Fibroblast of lung (primary cell): ENCODE measurements at regions not wholly inside any gene's neighbourhood (a gene's known extent, or its start where the extent isn't known, plus 50 kb on each side); places are given as distances from the start of the nearest gene placed in this dataset.

ENCODE experiments used
- CTCF ChIP-seq, 2 donors: IDR thresholded peaks in 1 of 2; conservative IDR thresholded peaks in 1 of 2; 1 replicate in 1 of 2; 2 replicates in 1 of 2; pipeline ENCODE4 v1.5.1; 2011 to 2012; ENCODE audit warnings: low read length in 2 of 2, control low read depth in 1 of 2, inconsistent platforms in 1 of 2, low read depth in 1 of 2, mild to moderate bottlenecking in 1 of 2
- EZH2 ChIP-seq: IDR thresholded peaks from 2 replicates; pipeline ENCODE4 v1.5.1; 2012; ENCODE audit warnings: low read length, control low read depth, mild to moderate bottlenecking; ENCODE audit errors: missing control alignments

- TF ChIP-seq CTCF (conservative IDR thresholded peaks at IDR 0.05 in 1 of 2, IDR thresholded peaks at IDR 0.05 in 1 of 2; ENCODE audit: low read depth in 1 of 2, low read length in 2 of 2) (no peak), EZH2 (no peak)
Observed at GRCh38 chr20:22080985-22081384, 375.5 kb downstream of the PAX1 start.
